IMR-90 (cell line): ENCODE measurements at regions not wholly inside any gene's neighbourhood (a gene's known extent, or its start where the extent isn't known, plus 50 kb on each side); places are given as distances from the start of the nearest gene placed in this dataset.

Experiments
- ATAC-seq: fragments of 200-7000 bp; cut with Tn5 transposase; 2 replicates; pipeline ENCODE4 v1.9.1; 2020; ENCODE audit warnings: low read depth, mild to moderate bottlenecking, moderate library complexity
- BruUV-seq: library from RNA; stranded (reverse); fragments of 400-500 nt; replicated peaks from 2 replicates; lab custom pipeline; 2021; lab: Mats Ljungman, UMichigan
- CTCF ChIA-PET: fragments of 300-600 bp; formaldehyde crosslinking; extraction: SDS; loops from one replicate; lab custom pipeline; 2021; ENCODE audit warnings: antibody characterized with exemption; lab: Yijun Ruan, JAX
- POLR2A ChIA-PET: fragments of 300-600 bp; sonication (Branson Sonifier 250); formaldehyde crosslinking; loops from one replicate; lab custom pipeline; 2022; ENCODE audit warnings: antibody characterized with exemption; ENCODE audit not compliant: unreplicated experiment; lab: Charles Lee
- DNase-seq: peaks from one replicate; pipeline ENCODE4 v3.0.0; 2013
- H2AFZ ChIP-seq: replicated peaks from 2 replicates; pipeline ENCODE3; 2013; ENCODE audit warnings: low read length, mild to moderate bottlenecking; ENCODE audit not compliant: poor library complexity
- H2AK5ac ChIP-seq: 2 replicates; pipeline ENCODE4 v1.6.1; 2013; ENCODE audit warnings: low read depth, low read length, inconsistent platforms
- H2AK9ac ChIP-seq: replicated peaks from 2 replicates; pipeline ENCODE3; 2013; ENCODE audit warnings: mild to moderate bottlenecking, low read depth, low read length, moderate library complexity; ENCODE audit not compliant: poor library complexity
- H2BK120ac ChIP-seq: 2 replicates; pipeline ENCODE4 v1.6.1; 2013; ENCODE audit warnings: low read depth, low read length, inconsistent platforms
- H2BK15ac ChIP-seq: 3 replicates; pipeline ENCODE4 v1.6.1; 2013; ENCODE audit warnings: low read depth, low read length, inconsistent platforms
- H2BK20ac ChIP-seq: 2 replicates; pipeline ENCODE4 v1.6.1; 2013; ENCODE audit warnings: low read depth, mild to moderate bottlenecking, inconsistent platforms, low read length, moderate library complexity
- H2BK5ac ChIP-seq: 2 replicates; pipeline ENCODE4 v1.6.1; 2013; ENCODE audit warnings: mild to moderate bottlenecking, low read depth, low read length, inconsistent platforms; ENCODE audit not compliant: poor library complexity, severe bottlenecking
- H3K14ac ChIP-seq: replicated peaks from 2 replicates; pipeline ENCODE4 v1.6.1; 2013; ENCODE audit warnings: low read depth, low read length, inconsistent platforms
- H3K18ac ChIP-seq: 2 replicates; pipeline ENCODE4 v1.6.1; 2013; ENCODE audit warnings: low read depth, low read length, control low read depth
- H3K23ac ChIP-seq: 2 replicates; pipeline ENCODE4 v1.6.1; 2013; ENCODE audit warnings: low read depth, low read length, inconsistent platforms
- H3K27ac ChIP-seq: 2 replicates; pipeline ENCODE4 v1.5.1; 2013; ENCODE audit warnings: mild to moderate bottlenecking, control low read depth, low read length; ENCODE audit not compliant: insufficient read depth
- H3K27me3 ChIP-seq: 2 replicates; pipeline ENCODE4 v1.6.1; 2013; ENCODE audit warnings: low read length; ENCODE audit not compliant: control insufficient read depth, insufficient read depth
- H3K36me3 ChIP-seq: 2 replicates; pipeline ENCODE4 v1.6.1; 2013; ENCODE audit warnings: low read length, mixed read lengths; ENCODE audit not compliant: control insufficient read depth, insufficient read depth
- H3K4ac ChIP-seq: 2 replicates; pipeline ENCODE4 v1.6.1; 2013; ENCODE audit warnings: low read depth, low read length, inconsistent platforms
- H3K4me1 ChIP-seq: 2 replicates; pipeline ENCODE4 v1.6.1; 2013; ENCODE audit warnings: low read length, mixed read lengths; ENCODE audit not compliant: control insufficient read depth, insufficient read depth
- H3K4me2 ChIP-seq: 2 replicates; pipeline ENCODE4 v1.6.1; 2013; ENCODE audit warnings: low read depth, mild to moderate bottlenecking, control low read depth, low read length, moderate library complexity
- H3K4me3 ChIP-seq: 2 replicates; pipeline ENCODE4 v1.5.1; 2013; ENCODE audit warnings: low read depth, mild to moderate bottlenecking, control low read depth, low read length, moderate library complexity; ENCODE audit not compliant: insufficient read depth
- H3K56ac ChIP-seq: 2 replicates; pipeline ENCODE4 v1.6.1; 2013; ENCODE audit warnings: low read length, inconsistent platforms; ENCODE audit not compliant: insufficient read depth; ENCODE audit errors: extremely low read depth
- H3K79me1 ChIP-seq, 2 experiments: 2 replicates each; pipeline ENCODE4 v1.6.1; 2013; ENCODE audit warnings: low read length in 2 of 2, inconsistent platforms in 1 of 2, low read depth in 1 of 2
- H3K9ac ChIP-seq: 2 replicates; pipeline ENCODE4 v1.6.1; 2013; ENCODE audit warnings: low read depth, low read length, control low read depth
- H3K9me1 ChIP-seq: 2 replicates; pipeline ENCODE4 v1.6.1; 2013; ENCODE audit warnings: low read length, inconsistent platforms; ENCODE audit not compliant: insufficient read depth
- H3K9me3 ChIP-seq: 2 replicates; pipeline ENCODE4 v1.6.1; 2013; ENCODE audit warnings: low read length; ENCODE audit not compliant: control insufficient read depth, insufficient read depth
- H4K20me1 ChIP-seq: 2 replicates; pipeline ENCODE4 v1.6.1; 2013; ENCODE audit warnings: low read length, inconsistent platforms; ENCODE audit not compliant: insufficient read depth
- H4K5ac ChIP-seq: 2 replicates; pipeline ENCODE4 v1.6.1; 2013; ENCODE audit warnings: mild to moderate bottlenecking, low read depth, low read length, control low read depth
- H4K8ac ChIP-seq, 2 experiments: 2 replicates each; pipeline ENCODE4 v1.6.1; 2013; ENCODE audit warnings: low read depth in 2 of 2, low read length in 2 of 2, control low read depth in 1 of 2, inconsistent platforms in 1 of 2
- H4K91ac ChIP-seq: 2 replicates; pipeline ENCODE4 v1.6.1; 2013; ENCODE audit warnings: low read depth, low read length, inconsistent platforms; ENCODE audit not compliant: insufficient read depth
- BHLHE40 ChIP-seq: fragments of 150-350 bp; IDR thresholded peaks from 2 replicates; pipeline ENCODE4 v1.6.1; 2016; ENCODE audit warnings: mild to moderate bottlenecking, low read depth, low read length
- CEBPB ChIP-seq: IDR thresholded peaks from 2 replicates; pipeline ENCODE4 v1.6.1; 2012; ENCODE audit warnings: low read depth, low read length, improper control_type of control experiment
- CHD1 ChIP-seq: IDR thresholded peaks from 2 replicates; pipeline ENCODE4 v1.6.1; 2012; ENCODE audit warnings: low read depth, low read length, improper control_type of control experiment
- ELK1 ChIP-seq: fragments of 150-350 bp; IDR thresholded peaks from 2 replicates; pipeline ENCODE4 v1.6.1; 2016; ENCODE audit warnings: low read depth, mild to moderate bottlenecking, low read length, moderate library complexity, borderline replicate concordance
- FOS ChIP-seq: fragments of 150-350 bp; IDR thresholded peaks from 2 replicates; pipeline ENCODE4 v1.6.1; 2016; ENCODE audit warnings: low read depth, low read length
- MAFK ChIP-seq: IDR thresholded peaks from 2 replicates; pipeline ENCODE4 v1.6.1; 2012; ENCODE audit warnings: low read depth, low read length, improper control_type of control experiment
- MAZ ChIP-seq: IDR thresholded peaks from 2 replicates; pipeline ENCODE4 v1.6.1; 2012; ENCODE audit warnings: low read depth, mild to moderate bottlenecking, low read length, improper control_type of control experiment, moderate library complexity, borderline replicate concordance
- MXI1 ChIP-seq: IDR thresholded peaks from 2 replicates; pipeline ENCODE4 v1.6.1; 2012; ENCODE audit warnings: low read depth, mild to moderate bottlenecking, low read length, moderate library complexity, borderline replicate concordance
- NFE2L2 ChIP-seq: fragments of 150-350 bp; IDR thresholded peaks from 2 replicates; pipeline ENCODE4 v1.6.1; 2016; ENCODE audit warnings: low read depth, mild to moderate bottlenecking, low read length
- POLR2A ChIP-seq: IDR thresholded peaks from 2 replicates; pipeline ENCODE4 v1.6.1; 2012; ENCODE audit warnings: mild to moderate bottlenecking, low read depth, low read length
- RAD21 ChIP-seq: IDR thresholded peaks from 2 replicates; pipeline ENCODE4 v1.6.1; 2012; ENCODE audit warnings: low read length, improper control_type of control experiment
- RCOR1 ChIP-seq: IDR thresholded peaks from 2 replicates; pipeline ENCODE4 v1.6.1; 2012; ENCODE audit warnings: mild to moderate bottlenecking, low read length, improper control_type of control experiment; ENCODE audit not compliant: insufficient replicate concordance
- RFX5 ChIP-seq: IDR thresholded peaks from 2 replicates; pipeline ENCODE4 v1.8.0; 2012; ENCODE audit warnings: low read depth, mild to moderate bottlenecking, low read length, moderate library complexity
- SMC3 ChIP-seq: fragments of 150-350 bp; IDR thresholded peaks from 2 replicates; pipeline ENCODE4 v1.6.1; 2016; ENCODE audit warnings: low read depth, mild to moderate bottlenecking, antibody characterized with exemption, low read length, moderate library complexity
- USF2 ChIP-seq: fragments of 150-350 bp; IDR thresholded peaks from 2 replicates; pipeline ENCODE4 v1.6.1; 2017; ENCODE audit warnings: mild to moderate bottlenecking, antibody characterized with exemption, low read length, low read depth
- WGBS, 2 experiments: methylation state at CpG; one replicate each; pipeline versions ENCODE4 v1.1.5 to v1.1.7; 2013; ENCODE audit warnings: missing lambda C conversion rate in 2 of 2; ENCODE audit not compliant: insufficient read length in 1 of 2; ENCODE audit errors: extremely low coverage in 2 of 2; 5-methylcytosine and 5-hydroxymethylcytosine counted together
- dilution Hi-C: fragments of 300-500 bp; cut with HindIII; formaldehyde crosslinking; loops from one replicate; pipeline ENCODE4 v1.14.3; 2018; ENCODE audit warnings: low sequenced_read_pairs; ENCODE audit not compliant: unreplicated experiment
- in situ Hi-C: fragments of 300-500 bp; cut with MboI; formaldehyde crosslinking; loops from 3 replicates; pipeline ENCODE4 v1.14.3; 2019; ENCODE audit warnings: low sequenced_read_pairs, inconsistent platforms, mixed read lengths
- intact Hi-C: fragments of 100-400 bp; cut with micrococcal nuclease; formaldehyde crosslinking; loops from 2 replicates; pipeline ENCODE4 v1.10.0; 2022
- TF ChIP-seq, protein P1 (sequence below): conservative IDR thresholded peaks from 2 replicates; pipeline ENCODE4 v1.5.1; 2012; ENCODE audit warnings: mild to moderate bottlenecking, low read depth, low read length, improper control_type of control experiment

DNA sequence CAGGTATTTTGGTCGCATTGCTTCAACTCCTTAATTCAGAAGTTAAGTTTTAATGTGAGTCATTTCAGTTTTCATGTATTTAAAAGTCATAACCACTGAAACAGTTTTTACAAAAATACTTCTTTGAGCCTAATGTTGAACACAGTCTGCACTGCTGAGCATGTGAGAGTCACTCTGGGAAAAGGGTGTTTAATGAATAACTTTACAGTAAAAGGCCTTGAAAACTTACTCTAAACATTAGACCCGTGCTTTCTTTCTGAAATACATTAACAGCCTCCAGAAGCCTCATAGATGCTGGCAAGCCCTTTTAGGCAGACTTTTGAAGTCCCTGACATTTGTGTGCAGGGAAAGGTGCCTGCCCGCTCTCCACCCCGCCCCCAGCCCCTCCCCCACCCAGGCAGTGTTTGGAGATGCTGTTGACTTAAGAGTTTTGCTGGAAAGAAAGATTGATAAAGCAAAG, 68.9 kb upstream of the NR2F2 start:
- BruUV-seq = no TSS peak
- in situ Hi-C loops = no loop called here
- intact Hi-C loops = no loop called here

More for the DNA sequence above, 68.9 kb upstream of the NR2F2 start:
- H2AK5ac ChIP-seq = no peak overlapping the region
- H3K9ac ChIP-seq = no peak overlapping the region
- dilution Hi-C loops = no loop called here
- ATAC-seq = peak; percentile 28; the same call in 1 of the 2 replicates
- H2BK5ac ChIP-seq = no peak overlapping the region
- H3K14ac ChIP-seq = no peak overlapping the region
- no peak overlapping the region for H3K4me3 ChIP-seq
- no peak overlapping the region for H2AFZ ChIP-seq
- no peak overlapping the region for H2BK15ac ChIP-seq
- no peak overlapping the region for H3K4ac ChIP-seq
- H2AK9ac ChIP-seq = no peak overlapping the region
- no peaks in the 10 kb centered on the region for H3K27me3 ChIP-seq
- 0 out of 2 replicates have a peak overlapping the region, but pooled peaks have one; percentile 4 for H4K5ac ChIP-seq
- no peaks in the 10 kb centered on the region for H3K36me3 ChIP-seq
- H4K8ac ChIP-seq = no peak overlapping the region
- no peaks in the 10 kb centered on the region for H3K9me3 ChIP-seq
- H3K4me1 ChIP-seq = peaks cover 14% of the 10 kb centered on the region
- H3K79me1 ChIP-seq = no peaks in the 10 kb centered on the region
- no peaks in the 10 kb centered on the region for H3K9me1 ChIP-seq
- H3K18ac ChIP-seq = no peak overlapping the region; the same call in 1 of the 2 replicates
- CTCF ChIA-PET = no interaction called here
- no peak for DNase-seq
- POLR2A ChIA-PET = no interaction called here
- TF ChIP-seq FOS = no peak
- no peak for TF ChIP-seq CEBPB
- TF ChIP-seq CHD1 = no peak
- TF ChIP-seq SMC3 = no peak
- no peak for TF ChIP-seq RCOR1
- no peak for TF ChIP-seq MAFK
- no peak for TF ChIP-seq RAD21
- TF ChIP-seq USF2 = no peak
- TF ChIP-seq BHLHE40 = no peak
- TF ChIP-seq MAZ = no peak
- TF ChIP-seq MXI1 = no peak
- no peak for TF ChIP-seq NFE2L2
- TF ChIP-seq POLR2A = no peak
- TF ChIP-seq ELK1 = no peak
- TF ChIP-seq, protein P1, sequence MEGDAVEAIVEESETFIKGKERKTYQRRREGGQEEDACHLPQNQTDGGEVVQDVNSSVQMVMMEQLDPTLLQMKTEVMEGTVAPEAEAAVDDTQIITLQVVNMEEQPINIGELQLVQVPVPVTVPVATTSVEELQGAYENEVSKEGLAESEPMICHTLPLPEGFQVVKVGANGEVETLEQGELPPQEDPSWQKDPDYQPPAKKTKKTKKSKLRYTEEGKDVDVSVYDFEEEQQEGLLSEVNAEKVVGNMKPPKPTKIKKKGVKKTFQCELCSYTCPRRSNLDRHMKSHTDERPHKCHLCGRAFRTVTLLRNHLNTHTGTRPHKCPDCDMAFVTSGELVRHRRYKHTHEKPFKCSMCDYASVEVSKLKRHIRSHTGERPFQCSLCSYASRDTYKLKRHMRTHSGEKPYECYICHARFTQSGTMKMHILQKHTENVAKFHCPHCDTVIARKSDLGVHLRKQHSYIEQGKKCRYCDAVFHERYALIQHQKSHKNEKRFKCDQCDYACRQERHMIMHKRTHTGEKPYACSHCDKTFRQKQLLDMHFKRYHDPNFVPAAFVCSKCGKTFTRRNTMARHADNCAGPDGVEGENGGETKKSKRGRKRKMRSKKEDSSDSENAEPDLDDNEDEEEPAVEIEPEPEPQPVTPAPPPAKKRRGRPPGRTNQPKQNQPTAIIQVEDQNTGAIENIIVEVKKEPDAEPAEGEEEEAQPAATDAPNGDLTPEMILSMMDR = no peak
- no peak for TF ChIP-seq RFX5
- no peaks in the 10 kb centered on the region for H4K20me1 ChIP-seq
- no peak overlapping the region for H2BK120ac ChIP-seq
- no peak overlapping the region for H4K91ac ChIP-seq
- H3K56ac ChIP-seq = no peak overlapping the region
- H3K27ac ChIP-seq = peak overlapping the region; percentile 62; the same call in 1 of the 2 replicates
- H3K4me2 ChIP-seq = peak overlapping the region; percentile 7; the same call in 1 of the 2 replicates
- no peak overlapping the region for H2BK20ac ChIP-seq
- H3K23ac ChIP-seq = no peak overlapping the region
- WGBS, 2 experiments = no CpG with 5 or more reads among the region's 4 CpGs
